ENCODE measurements at regions not wholly inside any gene's neighbourhood (a gene's known extent, or its start where the extent isn't known, plus 50 kb on each side); places are given as distances from the start of the nearest gene placed in this dataset.
A peak's percentile ranks its signal among the peaks of the same experiment; 100 is the strongest.

- DNase-seq (ENCODE audit: low read depth, low spot score), result no peak
Observed at GRCh38 chr3:43959498-43960447, 269.0 kb downstream of the ABHD5 start.

GRCh38 chr3:43960448-43960840 lies 269.7 kb downstream of the ABHD5 start:
- DNase-seq (ENCODE audit: low read depth, low spot score), result no peak
- H3K9me3 ChIP-seq (ENCODE audit: control insufficient read depth, insufficient read depth, low read length), result no peaks in the 10 kb centered on the region
- peaks cover 2% of the 10 kb centered on the region; the same call in 1 of the 2 replicates for H3K4me1 ChIP-seq (ENCODE audit: control insufficient read depth, insufficient read depth, low read length)
- H3K27ac ChIP-seq (ENCODE audit: low read length), result no peak overlapping the region
- H3K27me3 ChIP-seq (ENCODE audit: control insufficient read depth, insufficient read depth, low read length), result no peaks in the 10 kb centered on the region
- WGBS (ENCODE audit: insufficient coverage, insufficient read length), result no CpG with 5 or more reads among the region's 3 CpGs
- no peak overlapping the region for H3K4me3 ChIP-seq (ENCODE audit: low read length)
- no peaks in the 10 kb centered on the region for H3K36me3 ChIP-seq (ENCODE audit: control insufficient read depth, insufficient read depth, low read length)

More at GRCh38 chr3:43959498-43960447, 269.0 kb downstream of the ABHD5 start:
- no peaks in the 10 kb centered on the region for H3K27me3 ChIP-seq (ENCODE audit: control insufficient read depth, insufficient read depth, low read length)
- no peak overlapping the region for H3K4me3 ChIP-seq (ENCODE audit: low read length)
- H3K36me3 ChIP-seq (ENCODE audit: control insufficient read depth, insufficient read depth, low read length), result no peaks in the 10 kb centered on the region
- WGBS (ENCODE audit: insufficient coverage, insufficient read length), result no CpG with 5 or more reads among the region's 10 CpGs
- no peak overlapping the region for H3K27ac ChIP-seq (ENCODE audit: low read length)
- H3K4me1 ChIP-seq (ENCODE audit: control insufficient read depth, insufficient read depth, low read length), result peaks cover 2% of the 10 kb centered on the region; the same call in 1 of the 2 replicates
- H3K9me3 ChIP-seq (ENCODE audit: control insufficient read depth, insufficient read depth, low read length), result no peaks in the 10 kb centered on the region

- no CpG with 5 or more reads among the region's 2 CpGs for WGBS (ENCODE audit: insufficient coverage, insufficient read length)
- Histone ChIP-seq H3K36me3 (ENCODE audit: control insufficient read depth, insufficient read depth, low read length) (no peaks in the 10 kb centered on the region), H3K27me3 (ENCODE audit: control insufficient read depth, insufficient read depth, low read length) (no peaks in the 10 kb centered on the region), H3K27ac (ENCODE audit: low read length) (no peak overlapping the region), H3K9me3 (ENCODE audit: control insufficient read depth, insufficient read depth, low read length) (no peaks in the 10 kb centered on the region), H3K4me3 (ENCODE audit: low read length) (no peak overlapping the region), H3K4me1 (ENCODE audit: control insufficient read depth, insufficient read depth, low read length) (peaks cover 2% of the 10 kb centered on the region; the same call in 1 of the 2 replicates)
- no peak for DNase-seq (ENCODE audit: low read depth, low spot score)
Observed at GRCh38 chr3:43962043-43962442, 271.3 kb downstream of the ABHD5 start.

- no CpG with 5 or more reads among the region's 5 CpGs for WGBS (ENCODE audit: insufficient coverage, insufficient read length)
- no peak overlapping the region for H3K27ac ChIP-seq (ENCODE audit: low read length)
- no peaks in the 10 kb centered on the region for H3K36me3 ChIP-seq (ENCODE audit: control insufficient read depth, insufficient read depth, low read length)
- no peaks in the 10 kb centered on the region for H3K27me3 ChIP-seq (ENCODE audit: control insufficient read depth, insufficient read depth, low read length)
- H3K9me3 ChIP-seq (ENCODE audit: control insufficient read depth, insufficient read depth, low read length), result no peaks in the 10 kb centered on the region
- no peak for DNase-seq (ENCODE audit: low read depth, low spot score)
- peaks cover 4% of the 10 kb centered on the region; the same call in 1 of the 2 replicates for H3K4me1 ChIP-seq (ENCODE audit: control insufficient read depth, insufficient read depth, low read length)
- H3K4me3 ChIP-seq (ENCODE audit: low read length), result no peak overlapping the region
Observed at GRCh38 chr3:43963208-43963607, 272.5 kb downstream of the ABHD5 start.

GRCh38 chr3:43964640-43965039 lies 273.9 kb downstream of the ABHD5 start:
- H3K9me3 ChIP-seq (ENCODE audit: control insufficient read depth, insufficient read depth, low read length), result no peaks in the 10 kb centered on the region
- H3K27ac ChIP-seq (ENCODE audit: low read length), result no peak overlapping the region
- no CpG with 5 or more reads among the region's 1 CpG for WGBS (ENCODE audit: insufficient coverage, insufficient read length)
- peaks cover 5% of the 10 kb centered on the region; the same call in 1 of the 2 replicates for H3K4me1 ChIP-seq (ENCODE audit: control insufficient read depth, insufficient read depth, low read length)
- H3K27me3 ChIP-seq (ENCODE audit: control insufficient read depth, insufficient read depth, low read length), result no peaks in the 10 kb centered on the region
- H3K36me3 ChIP-seq (ENCODE audit: control insufficient read depth, insufficient read depth, low read length), result no peaks in the 10 kb centered on the region
- DNase-seq (ENCODE audit: low read depth, low spot score), result no peak
- H3K4me3 ChIP-seq (ENCODE audit: low read length), result no peak overlapping the region

GRCh38 chr3:43965656-43966055 lies 274.9 kb downstream of the ABHD5 start:
- Histone ChIP-seq H3K4me3 (ENCODE audit: low read length) (no peak overlapping the region), H3K36me3 (ENCODE audit: control insufficient read depth, insufficient read depth, low read length) (no peaks in the 10 kb centered on the region), H3K4me1 (ENCODE audit: control insufficient read depth, insufficient read depth, low read length) (peaks cover 5% of the 10 kb centered on the region; the same call in 1 of the 2 replicates), H3K9me3 (ENCODE audit: control insufficient read depth, insufficient read depth, low read length) (no peaks in the 10 kb centered on the region), H3K27ac (ENCODE audit: low read length) (no peak overlapping the region), H3K27me3 (ENCODE audit: control insufficient read depth, insufficient read depth, low read length) (no peaks in the 10 kb centered on the region)
- DNase-seq (ENCODE audit: low read depth, low spot score), result no peak
- no CpG with 5 or more reads among the region's 1 CpG for WGBS (ENCODE audit: insufficient coverage, insufficient read length)

- H3K4me1 ChIP-seq (ENCODE audit: control insufficient read depth, insufficient read depth, low read length), result peaks cover 5% of the 10 kb centered on the region; the same call in 1 of the 2 replicates
- no peaks in the 10 kb centered on the region for H3K27me3 ChIP-seq (ENCODE audit: control insufficient read depth, insufficient read depth, low read length)
- no peaks in the 10 kb centered on the region for H3K9me3 ChIP-seq (ENCODE audit: control insufficient read depth, insufficient read depth, low read length)
- H3K36me3 ChIP-seq (ENCODE audit: control insufficient read depth, insufficient read depth, low read length), result no peaks in the 10 kb centered on the region
- H3K27ac ChIP-seq (ENCODE audit: low read length), result no peak overlapping the region
- no CpG with 5 or more reads among the region's 6 CpGs for WGBS (ENCODE audit: insufficient coverage, insufficient read length)
- no peak overlapping the region for H3K4me3 ChIP-seq (ENCODE audit: low read length)
- DNase-seq (ENCODE audit: low read depth, low spot score), result no peak
Observed at GRCh38 chr3:43966126-43966525, 275.4 kb downstream of the ABHD5 start.

GRCh38 chr3:43966530-43966929 lies 275.2 kb upstream of the TOPAZ1 start:
- DNase-seq (ENCODE audit: low read depth, low spot score), result no peak
- no peak overlapping the region for H3K4me3 ChIP-seq (ENCODE audit: low read length)
- no peak overlapping the region for H3K27ac ChIP-seq (ENCODE audit: low read length)
- H3K27me3 ChIP-seq (ENCODE audit: control insufficient read depth, insufficient read depth, low read length), result no peaks in the 10 kb centered on the region
- peaks cover 5% of the 10 kb centered on the region; the same call in 1 of the 2 replicates for H3K4me1 ChIP-seq (ENCODE audit: control insufficient read depth, insufficient read depth, low read length)
- WGBS (ENCODE audit: insufficient coverage, insufficient read length), result 100% methylated on average over 2 of the region's 3 CpGs
- no peaks in the 10 kb centered on the region for H3K9me3 ChIP-seq (ENCODE audit: control insufficient read depth, insufficient read depth, low read length)
- H3K36me3 ChIP-seq (ENCODE audit: control insufficient read depth, insufficient read depth, low read length), result no peaks in the 10 kb centered on the region

- Histone ChIP-seq H3K9me3 (ENCODE audit: control insufficient read depth, insufficient read depth, low read length) (no peaks in the 10 kb centered on the region), H3K36me3 (ENCODE audit: control insufficient read depth, insufficient read depth, low read length) (no peaks in the 10 kb centered on the region), H3K27ac (ENCODE audit: low read length) (no peak overlapping the region), H3K4me1 (ENCODE audit: control insufficient read depth, insufficient read depth, low read length) (peaks cover 5% of the 10 kb centered on the region; the same call in 1 of the 2 replicates), H3K27me3 (ENCODE audit: control insufficient read depth, insufficient read depth, low read length) (no peaks in the 10 kb centered on the region), H3K4me3 (ENCODE audit: low read length) (no peak overlapping the region)
- no CpG with 5 or more reads among the region's 5 CpGs for WGBS (ENCODE audit: insufficient coverage, insufficient read length)
- DNase-seq (ENCODE audit: low read depth, low spot score), result peak; percentile 31
Observed at GRCh38 chr3:43968465-43968864, 273.2 kb upstream of the TOPAZ1 start.

- DNase-seq (ENCODE audit: low read depth, low spot score), result no peak
- H3K9me3 ChIP-seq (ENCODE audit: control insufficient read depth, insufficient read depth, low read length), result no peaks in the 10 kb centered on the region
- no peak overlapping the region for H3K4me3 ChIP-seq (ENCODE audit: low read length)
- peaks cover 5% of the 10 kb centered on the region; the same call in 1 of the 2 replicates for H3K4me1 ChIP-seq (ENCODE audit: control insufficient read depth, insufficient read depth, low read length)
- no peaks in the 10 kb centered on the region for H3K27me3 ChIP-seq (ENCODE audit: control insufficient read depth, insufficient read depth, low read length)
- no peak overlapping the region for H3K27ac ChIP-seq (ENCODE audit: low read length)
- WGBS (ENCODE audit: insufficient coverage, insufficient read length), result no CpG with 5 or more reads among the region's 4 CpGs
- H3K36me3 ChIP-seq (ENCODE audit: control insufficient read depth, insufficient read depth, low read length), result no peaks in the 10 kb centered on the region
Observed at GRCh38 chr3:43969944-43970343, 271.7 kb upstream of the TOPAZ1 start.

All from iPS DF 6.9 (cell line).